ENCODE measurements at regions not wholly inside any gene's neighbourhood (a gene's known extent, or its start where the extent isn't known, plus 50 kb on each side); places are given as distances from the start of the nearest gene placed in this dataset.

DNA sequence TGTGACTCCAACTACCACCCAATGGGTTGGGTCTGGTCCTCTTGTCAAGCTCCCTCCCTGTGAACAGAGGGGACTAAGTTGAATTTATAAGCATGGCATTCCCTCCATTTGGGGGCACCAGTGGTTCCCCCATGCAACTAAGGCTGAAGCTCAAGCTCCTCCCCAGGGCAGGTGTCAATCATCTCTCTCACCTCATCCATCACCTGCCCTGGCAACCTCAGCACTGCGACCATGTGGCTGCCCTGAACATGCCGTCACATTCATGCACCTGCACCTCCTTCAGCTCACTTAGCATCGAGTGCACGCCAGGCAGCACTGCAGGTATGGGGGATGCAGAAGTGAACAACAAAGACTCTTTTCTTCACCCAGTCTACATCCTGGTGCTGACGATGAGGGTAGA, 799.3 kb downstream of the TBC1D22A start:
- no peak for DNase-seq (ENCODE audit: low read depth in 2 of 2)

- DNase-seq (ENCODE audit: low read depth in 2 of 2) = no peak
These were observed 798.7 kb downstream of the TBC1D22A start for GRCh38 chr22:47561115-47561675.

DNA sequence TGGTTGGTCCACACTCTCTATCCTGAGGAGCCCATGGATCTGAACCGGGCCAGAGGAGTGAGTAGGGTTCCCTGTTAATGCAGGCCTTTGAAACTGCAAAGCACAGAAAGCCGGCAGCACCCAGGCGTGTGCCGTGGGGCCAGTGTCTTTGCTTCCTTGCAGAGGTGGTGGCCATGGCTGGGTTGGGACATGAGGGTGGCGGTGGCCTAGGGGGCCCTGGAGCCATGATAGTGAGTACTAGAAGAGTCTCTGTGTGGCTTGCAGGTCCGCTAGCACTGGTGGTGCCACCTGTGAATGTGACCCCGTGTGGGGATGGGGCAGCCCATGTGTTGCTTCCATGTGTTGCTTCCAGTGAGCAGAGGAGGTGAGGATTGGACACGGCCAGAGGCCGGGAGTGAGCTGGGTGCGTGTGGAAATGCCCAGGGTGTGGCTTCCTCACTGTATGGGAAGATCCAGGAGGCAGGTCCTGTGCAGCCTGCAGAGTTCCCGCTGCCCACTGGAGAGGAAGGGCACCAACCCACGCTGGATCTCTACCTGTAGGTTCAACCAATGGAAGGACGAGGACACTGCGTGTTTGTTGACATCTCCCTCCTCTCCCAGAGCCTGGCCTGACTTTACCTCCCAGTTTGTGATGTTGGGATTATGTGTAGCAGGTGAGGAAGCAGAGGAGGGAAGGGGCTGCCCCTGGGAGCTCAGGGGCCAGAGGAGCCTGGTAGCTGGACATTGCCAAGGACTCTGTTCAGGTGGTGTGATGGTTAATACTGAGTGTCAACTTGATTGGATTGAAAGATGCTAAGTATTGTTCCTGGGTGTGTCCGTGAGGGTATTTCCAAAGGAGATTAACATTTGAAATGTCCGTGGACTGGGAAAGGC, 796.6 kb downstream of the TBC1D22A start:
- no peak for DNase-seq (ENCODE audit: low read depth in 2 of 2)

DNA sequence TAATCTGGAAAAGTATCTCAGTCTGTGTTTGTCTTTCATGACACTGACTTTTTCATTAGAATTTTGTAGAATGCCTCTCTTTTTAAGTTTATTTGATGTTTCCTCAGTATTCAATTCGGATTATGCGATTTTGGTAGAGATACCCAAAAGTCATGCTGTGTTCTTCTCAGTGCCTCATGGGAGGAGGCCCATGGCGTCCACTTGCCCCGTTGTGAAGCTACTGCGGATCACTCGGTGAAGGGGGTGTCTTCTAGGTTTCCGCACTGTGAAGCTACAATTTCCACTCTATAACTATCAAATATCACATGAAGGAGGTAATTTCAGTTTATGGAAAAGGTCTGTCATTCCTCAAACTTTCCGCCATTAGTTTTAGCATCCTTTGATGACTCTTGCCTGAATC, 794.0 kb downstream of the TBC1D22A start:
- no peak for DNase-seq (ENCODE audit: low read depth in 2 of 2)

DNA sequence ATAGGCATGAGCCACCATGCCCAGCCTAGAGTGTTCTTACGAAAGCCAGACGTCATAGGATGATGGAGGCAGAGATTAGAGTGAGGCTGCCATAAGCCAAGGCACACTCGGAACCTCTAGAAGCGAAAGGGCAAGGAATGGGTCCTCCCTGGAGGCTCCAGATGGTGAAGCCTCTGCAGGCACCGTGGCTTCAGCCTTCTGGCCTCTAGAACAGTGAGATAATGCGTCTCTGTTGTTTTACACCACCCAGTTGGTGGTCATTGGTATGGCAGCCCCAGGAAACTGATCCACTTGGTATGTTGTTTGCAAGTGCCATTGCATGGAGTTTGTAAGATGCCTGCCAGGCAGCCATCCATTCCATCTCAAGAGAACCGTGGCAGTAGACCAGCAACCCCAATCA, 791.0 kb downstream of the TBC1D22A start:
- no peak for DNase-seq (ENCODE audit: low read depth in 2 of 2)

- DNase-seq (ENCODE audit: low read depth in 2 of 2) = no peak
These were observed 790.2 kb downstream of the TBC1D22A start for GRCh38 chr22:47552541-47553205.

DNA sequence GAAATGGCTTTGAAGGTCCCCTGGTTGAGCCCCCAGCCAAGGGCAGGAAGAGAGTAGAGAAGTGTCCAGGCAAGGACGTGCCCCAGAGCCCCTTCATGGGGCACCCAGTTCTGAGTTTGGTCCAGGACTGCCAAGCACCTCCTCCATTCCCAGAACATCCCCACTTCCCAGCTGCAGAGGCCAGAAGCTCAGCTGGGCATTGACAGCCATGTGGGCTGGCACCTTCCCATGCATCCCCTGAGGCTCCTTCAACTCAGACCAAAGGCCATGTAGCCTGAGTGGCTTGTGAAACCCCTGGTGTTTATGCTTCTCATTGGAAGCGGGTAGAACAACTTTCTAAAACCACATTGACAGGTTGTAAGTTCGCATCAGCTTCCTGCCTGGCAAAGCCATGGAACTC, 789.6 kb downstream of the TBC1D22A start:
- no peak for DNase-seq (ENCODE audit: low read depth in 2 of 2)

GRCh38 chr22:47551431-47551775, 789.0 kb downstream of the TBC1D22A start:
- no peak for DNase-seq (ENCODE audit: low read depth in 2 of 2)

GRCh38 chr22:47550524-47551430, 788.3 kb downstream of the TBC1D22A start:
- no peak for DNase-seq (ENCODE audit: low read depth in 2 of 2)

DNA sequence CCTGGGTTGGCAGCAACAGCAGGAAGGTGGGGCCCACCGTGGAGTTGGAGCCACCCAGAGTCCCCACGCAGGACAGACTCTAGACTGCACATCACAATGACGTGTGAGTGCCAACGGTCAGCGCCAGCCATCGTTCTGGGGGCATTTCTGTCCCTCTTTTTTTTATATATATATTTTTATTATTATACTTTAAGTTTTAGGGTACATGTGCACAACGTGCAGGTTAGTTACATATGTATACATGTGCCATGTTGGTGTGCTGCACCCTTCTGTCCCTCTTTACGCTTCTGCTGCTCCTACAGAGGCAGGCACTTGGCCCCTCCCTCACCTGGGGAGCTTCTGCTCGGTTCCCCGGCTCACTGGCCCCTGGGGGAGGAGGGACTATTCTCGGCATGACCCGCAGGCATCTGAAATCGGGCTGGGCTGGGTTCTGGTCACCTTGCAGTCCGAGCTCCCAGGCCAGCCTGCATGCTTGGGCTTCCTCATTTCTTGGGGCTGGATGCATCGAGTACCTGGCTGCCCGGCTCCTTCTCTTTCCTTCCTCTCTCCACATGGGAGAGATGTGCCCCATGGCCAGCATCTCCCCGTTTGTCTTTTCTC, 787.4 kb downstream of the TBC1D22A start:
- DNase-seq (ENCODE audit: low read depth in 2 of 2) = no peak

DNA sequence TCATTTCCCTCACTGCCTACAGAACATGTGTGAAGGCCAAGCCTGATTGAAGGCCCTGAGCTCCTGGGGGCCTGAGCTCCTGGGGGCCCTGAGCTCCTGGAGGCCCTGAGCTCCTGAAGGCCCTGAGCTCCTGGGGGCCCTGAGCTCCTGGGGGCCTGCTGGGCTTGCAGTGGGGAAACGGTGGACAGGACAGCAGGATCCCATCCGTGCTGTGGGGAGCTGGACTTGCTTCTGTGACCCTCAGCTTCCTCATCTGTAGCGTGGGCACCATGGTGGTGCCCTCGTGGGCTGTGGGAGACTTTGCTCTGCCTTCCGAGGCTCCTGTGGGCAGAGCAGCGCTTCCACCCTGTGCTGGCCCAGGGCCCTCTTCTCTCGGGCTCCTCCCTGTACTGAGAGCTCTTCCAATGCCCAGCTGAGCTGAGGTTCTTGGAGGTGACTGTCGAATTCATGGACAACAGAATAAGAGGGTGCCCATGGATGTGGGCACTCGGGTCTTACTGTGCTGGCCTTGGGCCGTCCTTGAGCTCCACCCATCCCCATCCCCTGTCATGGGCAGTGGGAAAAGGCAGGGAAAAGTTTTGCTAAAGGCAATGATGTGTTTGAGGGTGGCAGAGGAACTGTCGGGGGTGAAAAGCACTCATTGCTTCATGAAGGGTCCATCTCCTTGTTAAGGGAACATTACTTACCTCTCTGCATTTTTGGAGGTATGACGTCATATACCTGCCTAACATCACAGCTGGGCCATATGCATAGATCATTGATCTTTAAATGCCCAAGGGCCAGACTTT, 786.7 kb downstream of the TBC1D22A start:
- no peak for DNase-seq (ENCODE audit: low read depth in 2 of 2)

GRCh38 chr22:47547881-47548650, 785.6 kb downstream of the TBC1D22A start:
- no peak for DNase-seq (ENCODE audit: low read depth in 2 of 2)

DNA sequence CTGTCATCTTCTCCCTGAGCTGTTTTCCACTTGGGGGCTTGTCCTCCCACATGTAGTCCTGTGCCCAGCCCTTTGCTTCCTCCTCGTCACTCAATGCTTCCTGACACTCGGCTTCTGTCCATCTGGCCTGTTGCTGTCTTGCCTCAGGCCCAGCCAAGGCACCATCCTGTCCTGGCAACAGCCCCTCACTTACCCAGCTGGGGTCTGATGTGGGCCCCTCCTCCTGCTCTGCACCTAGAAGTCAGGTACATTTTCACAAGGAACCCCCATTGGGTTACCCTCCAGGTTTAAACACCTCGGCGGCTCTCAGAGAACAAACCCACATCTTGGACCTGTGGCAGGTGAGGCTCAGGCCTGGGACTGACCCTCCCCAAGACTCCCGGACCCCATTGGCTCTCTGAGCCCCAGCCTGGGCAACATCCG, 784.8 kb downstream of the TBC1D22A start:
- DNase-seq (ENCODE audit: low read depth in 2 of 2) = no peak

GRCh38 chr22:47544696-47545095, 782.2 kb downstream of the TBC1D22A start:
- DNase-seq (ENCODE audit: low read depth in 2 of 2) = no peak

GRCh38 chr22:47543447-47543846, 781.0 kb downstream of the TBC1D22A start:
- no peak for DNase-seq (ENCODE audit: low read depth in 2 of 2)

DNA sequence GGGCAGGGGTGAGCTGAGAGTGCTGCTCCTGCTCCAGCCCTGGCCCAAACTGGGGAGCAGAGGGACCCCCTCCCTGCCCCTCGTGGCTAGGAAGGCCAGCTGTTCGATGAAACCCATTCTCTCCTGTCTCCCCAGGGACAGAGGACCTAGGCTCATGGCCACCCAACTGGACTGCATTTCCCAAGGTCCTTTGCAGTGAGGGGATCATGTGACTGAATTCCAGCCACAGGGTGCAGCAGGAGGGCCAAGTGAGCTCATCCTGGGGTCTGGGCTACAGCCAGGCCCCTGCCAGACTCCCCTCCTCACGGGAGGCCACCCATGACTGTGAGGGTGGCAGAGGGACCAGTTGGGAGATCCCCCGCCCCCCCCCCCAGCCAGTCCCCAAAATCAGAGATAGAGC, 777.6 kb downstream of the TBC1D22A start:
- DNase-seq (ENCODE audit: low read depth in 2 of 2) = no peak

- DNase-seq (ENCODE audit: low read depth in 2 of 2) = no peak
These were observed 776.9 kb downstream of the TBC1D22A start for GRCh38 chr22:47539374-47539773.

- no peak for DNase-seq (ENCODE audit: low read depth in 2 of 2)
These were observed 773.2 kb downstream of the TBC1D22A start for GRCh38 chr22:47535681-47536080.

GRCh38 chr22:47534804-47535410, 772.5 kb downstream of the TBC1D22A start:
- no peak for DNase-seq (ENCODE audit: low read depth in 2 of 2)
